HPDE6-E6E7 (cell line): ENCODE measurements at regions not wholly inside any gene's neighbourhood (a gene's known extent, or its start where the extent isn't known, plus 50 kb on each side); places are given as distances from the start of the nearest gene placed in this dataset.

Experiments used
- DNase-seq: peaks from one replicate; pipeline ENCODE4 v3.0.0; 2011; ENCODE audit warnings: missing footprints; ENCODE audit errors: extremely low spot score

GRCh38 chr12:89103831-89104230 lies 248.5 kb downstream of the DUSP6 start:
- no peak for DNase-seq

DNA sequence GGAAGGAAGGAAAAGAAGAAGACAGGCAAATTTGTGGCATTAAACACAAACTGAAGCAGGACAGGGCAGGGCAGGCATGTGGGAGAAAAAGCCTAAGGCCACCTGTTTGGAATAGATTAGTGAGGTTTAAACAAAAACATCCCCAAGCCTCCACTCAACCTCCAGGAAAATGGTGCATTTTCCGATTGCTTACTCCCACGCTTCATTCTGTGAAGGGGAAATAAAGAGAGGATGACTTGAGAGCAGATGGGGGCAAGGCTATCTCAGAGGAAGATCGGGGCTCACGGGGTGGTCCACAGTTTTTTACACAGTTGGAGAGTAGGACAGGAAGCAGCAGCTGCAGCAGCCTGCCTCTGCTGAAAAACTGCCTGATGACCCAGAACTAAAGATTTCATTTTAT lies 250.9 kb downstream of the DUSP6 start:
- no peak for DNase-seq

DNA sequence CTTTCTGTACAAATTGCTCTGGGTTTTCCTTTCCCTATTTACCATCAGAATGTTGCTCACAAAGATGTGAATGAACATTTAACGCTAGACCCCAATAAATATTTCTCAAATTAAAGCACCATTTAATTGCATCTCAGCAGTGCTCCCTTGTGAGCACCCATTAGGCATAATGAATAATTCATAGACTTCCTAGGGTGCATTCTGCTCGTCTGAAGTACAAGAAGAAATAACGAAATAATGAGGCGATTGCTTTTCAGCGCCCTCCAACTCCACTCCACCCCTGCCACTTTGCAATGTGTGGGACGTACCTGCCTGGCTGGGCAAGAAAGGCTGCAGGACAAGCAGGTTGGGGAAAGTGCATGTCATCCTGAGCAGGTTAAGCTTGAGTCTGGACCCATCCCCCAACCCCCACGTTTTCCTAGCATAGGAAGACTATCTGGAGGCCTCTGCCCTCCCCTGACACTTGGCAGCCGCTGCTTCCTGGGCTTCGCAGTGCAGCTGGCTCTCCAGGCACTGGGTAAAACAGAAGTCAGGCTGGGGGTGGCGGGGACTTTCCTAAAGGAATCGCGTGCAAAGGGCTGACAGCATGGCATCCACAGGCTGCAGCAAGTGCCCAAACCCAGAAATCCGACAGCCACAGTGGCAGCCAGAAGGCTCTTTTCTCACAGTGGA lies 253.7 kb downstream of the DUSP6 start:
- DNase-seq = no peak

DNA sequence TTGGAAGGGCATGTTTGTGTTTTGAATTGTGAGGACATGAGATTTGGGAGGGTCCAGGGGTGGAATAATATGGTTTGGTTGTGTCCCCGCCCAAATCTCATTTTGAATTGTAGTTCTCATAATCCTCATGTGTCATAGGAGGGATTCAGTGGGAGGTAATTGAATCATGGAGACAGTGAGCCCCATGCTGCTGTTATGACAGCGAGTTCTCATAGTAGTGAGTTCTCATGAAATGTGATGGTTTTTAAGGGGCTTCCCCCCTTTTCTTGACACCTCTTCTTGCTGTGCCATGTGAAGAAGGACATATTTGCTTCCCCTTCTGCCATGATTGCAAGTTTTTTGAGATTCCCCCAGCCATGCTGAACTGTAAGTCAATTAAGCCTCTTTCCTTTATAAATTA lies 260.0 kb downstream of the DUSP6 start:
- no peak for DNase-seq

DNA sequence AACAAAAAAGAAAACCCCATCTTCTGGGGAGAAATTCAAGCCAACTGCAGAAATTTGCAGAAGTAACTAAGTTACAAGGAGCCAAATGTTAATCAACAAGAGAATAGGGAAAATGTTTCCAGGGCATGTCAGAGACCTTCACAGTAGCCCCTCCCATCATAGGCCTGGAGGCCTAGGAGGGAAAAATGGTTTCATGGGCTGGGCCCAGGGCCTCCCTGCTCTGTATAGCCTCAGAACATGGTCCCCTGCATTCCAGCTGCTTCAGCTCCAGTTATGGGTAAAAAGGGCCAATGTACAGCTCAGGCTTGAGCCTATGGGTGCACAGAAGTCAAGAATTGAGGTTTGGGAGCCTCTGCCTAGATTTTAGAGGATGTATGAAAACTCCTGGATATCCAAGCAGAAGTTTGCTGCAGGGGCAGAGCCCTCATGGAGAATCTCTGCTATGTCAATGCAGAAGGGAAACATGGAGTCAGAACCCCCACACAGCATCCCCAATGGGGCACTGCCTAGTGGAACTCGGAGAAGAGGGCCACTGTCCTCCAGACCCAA lies 260.9 kb downstream of the DUSP6 start:
- no peak for DNase-seq

DNA sequence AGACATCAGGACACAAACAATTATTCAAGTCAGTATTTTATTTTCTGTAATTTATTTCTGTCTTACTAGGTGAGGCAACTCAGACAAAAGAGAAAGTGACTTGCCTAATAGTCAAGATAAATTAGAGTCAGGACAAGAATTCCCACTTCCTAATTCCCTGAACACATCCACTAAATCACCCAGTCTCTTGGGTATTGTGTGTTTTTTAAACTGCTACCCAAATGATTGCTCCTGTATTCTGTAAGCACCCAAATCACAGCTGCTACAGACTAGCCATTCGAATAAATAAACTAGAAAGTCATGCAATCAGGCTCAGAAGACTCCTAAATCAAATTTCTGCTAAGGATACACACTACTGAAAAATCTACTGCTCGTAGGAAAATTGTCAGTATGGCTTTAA lies 263.0 kb downstream of the DUSP6 start:
- DNase-seq = no peak

DNA sequence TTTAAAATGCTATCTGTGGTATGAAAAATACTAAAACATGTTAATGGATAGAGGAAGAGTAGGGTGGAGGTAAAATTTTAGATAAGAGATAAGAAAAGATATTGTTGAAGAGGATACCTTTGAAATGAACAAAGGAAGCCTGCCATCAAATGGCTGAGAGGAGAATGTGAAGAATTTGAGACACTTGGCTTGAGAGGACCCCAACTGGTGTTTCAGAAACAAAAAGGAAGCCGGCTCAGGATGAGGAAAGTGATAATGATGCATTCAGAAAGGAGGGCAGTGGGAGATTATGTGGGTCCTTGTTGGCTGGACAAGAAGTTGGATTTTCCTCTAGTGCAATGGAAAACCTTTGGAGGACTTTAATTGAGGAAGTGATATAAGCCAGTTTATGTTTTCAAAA lies 264.4 kb downstream of the DUSP6 start:
- DNase-seq = no peak

DNA sequence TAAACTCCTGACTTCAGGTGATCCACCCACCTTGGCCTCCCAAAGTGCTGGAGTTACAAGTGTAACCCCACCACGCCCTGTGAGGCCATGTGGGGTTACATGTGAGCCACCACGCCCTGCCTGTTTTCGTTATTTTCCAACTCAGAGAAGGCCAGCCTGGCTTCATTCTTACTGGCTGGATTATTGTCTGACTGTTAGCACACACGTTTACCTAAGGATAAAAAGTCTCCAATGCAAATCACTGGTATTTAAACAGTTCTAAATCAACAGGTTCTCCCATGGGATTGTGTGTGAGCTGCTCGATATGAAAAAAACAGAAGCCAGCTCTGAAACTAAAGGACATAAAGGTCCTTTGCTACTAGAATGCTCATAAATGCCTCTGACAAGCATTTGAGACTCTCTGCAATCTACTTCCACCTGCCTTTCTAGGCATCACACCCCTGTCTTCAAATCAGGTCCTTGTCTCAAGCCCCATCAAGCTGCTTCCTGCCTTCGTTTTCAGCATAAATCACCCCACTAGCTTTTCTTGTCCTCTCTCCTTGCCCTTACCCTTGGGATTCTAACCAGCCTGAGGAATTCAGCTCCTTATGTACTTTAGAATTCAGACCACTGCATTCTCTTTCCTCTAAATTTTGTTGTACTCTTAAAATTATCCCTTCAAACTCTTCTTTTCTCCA lies 265.0 kb downstream of the DUSP6 start:
- no peak for DNase-seq

DNA sequence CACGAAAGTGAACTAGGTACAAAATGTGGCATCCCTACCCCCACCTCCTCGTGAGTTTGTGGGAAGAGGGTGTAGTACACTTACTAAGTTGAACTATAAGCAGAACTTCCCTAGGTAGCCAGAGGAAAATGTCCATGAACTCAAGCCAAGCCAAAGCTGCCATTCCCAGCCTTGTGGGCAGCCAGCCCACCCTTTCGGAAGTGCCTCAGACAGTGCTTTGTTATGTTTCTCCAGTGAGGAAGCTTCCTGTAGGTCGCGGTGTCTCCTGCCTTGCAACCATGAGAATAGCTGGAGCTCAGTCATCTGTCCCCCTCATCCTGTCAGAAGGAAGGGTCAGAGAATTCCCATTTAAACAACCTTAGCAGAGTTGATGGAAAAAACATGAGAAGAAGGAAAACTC lies 266.9 kb downstream of the DUSP6 start:
- no peak for DNase-seq

GRCh38 chr12:89084751-89085150 lies 267.6 kb downstream of the DUSP6 start:
- no peak for DNase-seq

GRCh38 chr12:89083491-89083890 lies 268.8 kb downstream of the DUSP6 start:
- DNase-seq = no peak

DNA sequence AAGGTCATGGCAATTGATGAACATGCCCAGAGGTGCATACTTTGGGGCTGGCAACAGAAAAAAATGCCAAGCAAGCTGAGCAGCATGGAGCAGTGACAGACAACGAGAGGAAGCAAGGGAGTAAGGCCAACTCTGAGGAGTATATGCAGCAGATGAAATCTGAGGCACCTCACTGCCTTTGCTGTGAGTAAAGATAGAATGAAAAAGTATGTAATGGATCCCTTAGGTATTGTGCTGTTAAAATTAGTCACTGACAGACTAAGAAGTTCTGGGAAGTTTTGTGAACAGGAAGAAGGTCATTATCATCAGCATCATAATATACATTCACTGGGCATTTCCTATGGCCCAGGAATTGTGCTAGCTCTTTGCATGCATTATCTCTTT lies 269.9 kb downstream of the DUSP6 start:
- no peak for DNase-seq

- DNase-seq = no peak
Measured at GRCh38 chr12:89081719-89082369, 270.5 kb downstream of the DUSP6 start.

GRCh38 chr12:89080793-89081465 lies 271.4 kb downstream of the DUSP6 start:
- DNase-seq = no peak

GRCh38 chr12:89075880-89076540 lies 276.3 kb downstream of the DUSP6 start:
- DNase-seq = no peak

DNA sequence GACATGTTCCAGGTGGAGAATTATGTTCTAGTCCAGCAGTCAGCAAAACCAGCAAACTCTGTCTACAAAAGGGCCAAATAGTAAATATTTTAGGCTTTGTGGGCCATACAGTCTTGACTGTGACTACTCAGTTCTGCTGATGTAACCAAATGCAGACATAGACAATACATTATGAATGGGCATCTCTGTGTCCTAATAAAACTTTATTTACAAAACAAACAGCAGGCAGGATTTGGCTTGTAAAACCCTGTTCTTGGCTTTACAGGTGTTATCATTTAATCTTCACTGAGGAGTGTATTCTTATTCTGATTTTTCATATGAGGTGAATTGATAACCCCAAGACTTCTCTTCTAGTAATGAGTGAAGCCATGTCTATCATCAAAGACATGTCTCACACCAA lies 278.6 kb downstream of the DUSP6 start:
- DNase-seq = no peak

- DNase-seq = no peak
Measured at GRCh38 chr12:89073027-89073398, 279.3 kb downstream of the DUSP6 start.

DNA sequence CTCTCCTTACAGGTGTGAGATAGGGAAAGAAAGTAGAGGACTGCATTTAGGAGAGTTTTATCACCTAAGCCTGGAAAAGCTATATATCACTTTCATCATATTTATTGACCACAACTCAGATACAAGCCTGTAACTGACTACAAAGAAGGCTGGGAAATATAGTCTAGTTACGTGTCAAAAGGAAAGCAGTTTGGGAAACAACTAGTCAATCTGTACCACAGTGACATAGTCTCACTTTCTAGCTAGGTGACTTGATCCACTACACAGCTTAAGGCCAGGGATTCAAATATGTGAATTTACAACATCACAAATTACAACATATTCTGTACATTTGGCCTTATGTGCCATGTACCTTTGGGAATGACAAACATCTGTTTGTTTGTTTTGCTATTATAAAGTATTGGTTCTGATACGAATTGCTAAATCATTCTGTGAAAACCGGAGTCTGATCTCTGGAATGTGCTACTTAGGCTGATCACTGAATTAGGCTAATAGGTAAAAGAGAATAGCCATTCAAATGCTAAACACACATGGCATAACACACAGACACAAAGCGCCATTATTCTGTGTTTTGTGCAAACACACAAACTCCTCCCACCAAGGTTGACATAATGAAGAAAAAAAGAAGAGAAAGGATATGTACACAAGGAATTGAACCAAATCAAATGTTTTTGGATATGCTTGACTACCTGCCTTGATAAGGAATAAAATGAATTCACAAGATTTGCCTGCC lies 279.8 kb downstream of the DUSP6 start:
- no peak for DNase-seq

DNA sequence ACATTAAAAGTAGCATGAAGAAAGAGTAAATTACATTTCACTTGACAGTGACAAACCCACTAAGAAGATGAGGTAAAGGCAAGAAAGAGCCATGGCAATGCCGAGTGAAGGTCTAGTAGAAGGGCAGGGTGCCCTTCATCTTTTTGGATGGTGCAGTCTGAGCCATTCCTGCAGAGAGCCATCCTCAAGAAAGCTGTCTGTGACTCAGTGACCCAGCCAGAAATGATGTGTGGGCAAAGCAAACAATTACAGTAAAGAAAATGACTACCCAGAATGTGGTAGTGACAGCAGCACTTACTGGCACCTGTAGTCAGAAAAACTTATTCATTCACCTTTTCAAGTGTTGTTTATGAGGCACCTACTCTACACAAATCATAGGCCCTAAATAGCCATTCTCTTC lies 281.7 kb downstream of the DUSP6 start:
- no peak for DNase-seq

DNA sequence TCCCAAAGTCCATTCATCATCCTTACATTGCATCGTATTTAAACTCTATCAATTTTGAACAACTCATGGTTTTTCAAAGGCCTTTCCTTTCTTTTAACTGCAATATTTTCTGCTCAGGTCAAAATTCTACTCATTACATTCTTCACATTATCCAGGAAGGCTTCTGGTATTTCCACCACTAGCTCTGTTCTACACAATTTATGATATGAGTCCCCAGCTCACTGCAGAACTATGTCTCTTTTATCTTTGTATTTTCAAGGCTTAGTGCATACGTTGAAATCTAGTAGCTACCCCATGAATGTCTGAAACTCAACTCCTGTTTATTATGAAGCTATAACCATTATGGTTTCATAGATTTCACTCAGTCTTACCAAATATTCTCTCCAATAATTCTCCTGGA lies 282.9 kb downstream of the DUSP6 start:
- no peak for DNase-seq
